Skin of body (tissue), 2 donors: ENCODE measurements at regions not wholly inside any gene's neighbourhood (a gene's known extent, or its start where the extent isn't known, plus 50 kb on each side); places are given as distances from the start of the nearest gene placed in this dataset. TPM values are rescaled to one million over a fixed set of nuclear protein-coding genes. Genes with fewer than 3 reads are reported as not detected.

ENCODE experiments used
- DNase-seq: peaks from one replicate; lab custom pipeline; 2025; lab: John Stamatoyannopoulos, UW
- small RNA-seq: library from RNA; depleted of rRNA; stranded (forward); fragments of <200 nt; gene quantifications from one replicate; pipeline ENCODE3, GENCODE V24; 2014; ENCODE audit warnings: low replicate concordance

DNA sequence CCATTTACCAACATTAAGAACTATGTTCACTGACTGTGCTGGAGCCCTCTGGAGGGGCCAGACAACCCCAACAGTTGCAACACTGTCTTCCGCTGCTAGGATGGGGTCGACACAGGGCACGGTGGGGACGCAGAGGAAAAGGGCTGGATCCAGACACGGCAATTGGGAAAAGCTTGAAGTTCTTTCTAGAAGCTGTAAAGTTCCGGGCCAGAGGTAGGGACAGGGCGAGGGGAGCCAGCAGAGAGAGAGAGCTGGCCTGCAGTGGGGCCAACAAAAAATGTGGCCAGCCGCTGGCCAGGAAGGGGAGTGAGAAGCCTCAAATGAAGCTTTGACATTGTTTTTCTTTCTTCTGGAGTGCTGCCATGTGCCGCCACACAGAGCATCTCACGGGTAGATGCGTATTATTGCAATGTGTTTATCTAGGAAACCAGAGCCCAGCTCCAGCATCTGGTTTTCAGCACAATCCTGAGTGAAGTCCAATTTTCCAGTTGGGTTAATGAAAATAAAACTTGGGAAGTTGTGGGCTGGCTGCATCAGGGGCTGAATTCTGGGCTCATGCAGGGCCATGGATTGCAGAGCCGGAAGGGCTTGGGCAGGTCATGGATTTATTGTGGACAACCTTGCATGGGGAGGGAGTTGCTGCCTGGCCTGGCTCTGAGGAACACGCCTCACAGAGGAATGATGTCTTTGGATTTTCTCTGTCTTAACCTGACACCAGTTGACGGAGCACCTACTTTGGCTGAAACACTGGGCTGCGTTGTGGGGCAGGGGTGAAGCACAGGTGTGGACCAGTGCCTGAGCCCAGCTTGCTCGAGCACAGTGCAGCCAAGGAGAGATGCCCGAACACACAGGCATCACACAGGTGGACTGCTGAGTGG, 67.6 kb upstream of the AMPD3 start:
- DNase-seq, result peak; percentile 87

DNA sequence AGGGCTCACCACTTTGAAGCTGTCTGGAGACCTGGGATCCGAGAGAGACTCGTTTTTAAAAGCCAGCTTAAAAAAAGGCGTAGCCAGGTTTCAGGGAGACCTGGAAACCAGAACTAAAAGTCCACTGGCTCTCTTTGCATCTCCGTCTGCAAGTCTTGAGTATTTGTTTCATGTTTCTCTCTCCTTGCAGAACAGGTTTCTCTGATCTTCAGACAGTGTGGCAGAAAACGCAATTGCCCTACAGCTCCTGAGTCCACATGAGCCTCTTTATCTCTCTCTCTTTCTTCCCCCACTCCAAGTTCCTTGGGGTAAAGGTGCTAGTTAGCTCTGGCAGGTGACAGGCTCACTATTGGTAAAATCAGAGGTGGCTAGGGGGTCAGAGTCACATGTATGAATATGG, 67.0 kb upstream of the AMPD3 start:
- DNase-seq, result no peak

DNA sequence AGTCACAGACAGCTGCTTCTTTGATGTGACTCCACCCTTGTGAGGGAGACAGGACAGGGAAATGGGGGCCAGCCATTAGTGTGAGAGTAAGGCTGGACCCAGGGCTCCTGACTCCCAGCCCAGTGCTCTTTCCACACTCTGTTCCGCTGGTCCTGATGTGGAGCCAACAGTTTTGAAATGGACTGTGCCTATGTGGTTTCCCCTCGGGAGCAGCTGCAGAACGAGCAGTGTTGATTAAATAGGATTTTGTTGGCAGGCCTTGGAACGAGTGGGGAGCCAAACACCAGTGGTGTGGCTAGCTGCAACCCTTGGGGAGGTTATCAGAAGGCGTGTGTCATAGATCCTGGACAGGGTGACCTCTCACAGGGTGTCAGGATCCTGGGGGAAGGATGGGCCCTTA, 66.5 kb upstream of the AMPD3 start:
- DNase-seq, result no peak

DNA sequence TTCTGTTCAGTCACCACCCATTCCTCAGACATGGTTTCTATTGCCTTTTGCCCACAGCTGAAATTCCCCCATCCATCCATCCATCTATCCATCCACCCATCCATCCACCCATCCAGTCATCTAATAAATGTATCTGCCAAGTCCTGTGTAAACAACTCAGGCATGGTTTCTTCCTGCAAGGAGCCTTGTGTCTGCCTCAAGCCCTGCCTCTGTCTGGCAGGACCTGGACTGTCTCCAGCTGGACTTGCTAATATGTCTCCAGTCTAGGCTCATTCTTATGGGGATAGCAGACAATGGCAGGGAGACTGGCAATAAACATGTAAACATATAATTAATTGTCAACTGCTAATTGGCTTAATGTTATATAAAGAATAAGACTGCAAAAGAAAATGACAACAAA, 64.7 kb upstream of the AMPD3 start:
- no peak for DNase-seq

DNA sequence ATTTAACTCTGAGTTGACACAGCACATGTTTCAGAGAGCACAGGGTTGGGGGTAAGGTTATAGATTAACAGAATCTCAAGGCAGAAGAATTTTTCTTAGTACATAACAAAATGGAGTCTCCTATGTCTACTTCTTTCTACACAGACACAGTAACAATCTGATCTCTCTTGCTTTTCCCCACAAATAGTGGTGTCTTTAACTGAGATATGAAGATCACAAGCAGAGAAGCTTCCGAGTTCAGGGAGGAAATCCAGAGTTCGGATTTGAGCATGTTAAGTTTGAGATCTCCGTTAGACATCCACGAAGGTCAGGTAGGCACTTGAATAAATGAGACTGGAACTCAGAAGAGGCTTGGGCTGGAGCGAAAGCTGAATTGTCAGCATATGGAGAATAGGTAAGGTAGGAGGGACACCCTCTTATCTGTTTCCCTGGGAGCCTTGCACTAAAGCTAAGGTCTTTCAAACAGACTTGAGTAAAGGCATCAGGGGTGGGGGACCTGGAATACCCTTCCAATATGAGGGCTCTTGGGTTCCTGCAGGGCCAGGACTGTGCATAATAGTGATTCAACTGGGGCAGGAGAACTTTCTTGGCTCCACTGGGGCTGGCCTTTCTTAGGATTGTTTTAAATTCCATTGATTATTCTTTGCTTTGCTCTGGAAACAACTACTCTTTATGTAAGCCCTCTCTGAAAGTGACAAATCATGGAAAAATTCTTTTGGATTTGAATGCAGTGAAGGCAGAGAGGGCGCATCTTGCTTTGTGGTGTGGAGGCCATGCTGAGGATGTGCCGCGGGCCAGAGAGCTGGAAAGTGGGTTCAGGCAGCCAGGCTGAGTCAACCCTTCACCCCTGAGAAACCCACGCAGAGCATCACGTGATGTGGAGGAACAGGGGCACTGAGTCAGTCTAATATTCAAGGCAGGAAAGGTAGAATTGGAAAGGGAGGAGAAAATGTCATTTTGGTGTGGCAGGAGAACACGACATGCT, 62.7 kb upstream of the AMPD3 start:
- DNase-seq, result no peak

DNA sequence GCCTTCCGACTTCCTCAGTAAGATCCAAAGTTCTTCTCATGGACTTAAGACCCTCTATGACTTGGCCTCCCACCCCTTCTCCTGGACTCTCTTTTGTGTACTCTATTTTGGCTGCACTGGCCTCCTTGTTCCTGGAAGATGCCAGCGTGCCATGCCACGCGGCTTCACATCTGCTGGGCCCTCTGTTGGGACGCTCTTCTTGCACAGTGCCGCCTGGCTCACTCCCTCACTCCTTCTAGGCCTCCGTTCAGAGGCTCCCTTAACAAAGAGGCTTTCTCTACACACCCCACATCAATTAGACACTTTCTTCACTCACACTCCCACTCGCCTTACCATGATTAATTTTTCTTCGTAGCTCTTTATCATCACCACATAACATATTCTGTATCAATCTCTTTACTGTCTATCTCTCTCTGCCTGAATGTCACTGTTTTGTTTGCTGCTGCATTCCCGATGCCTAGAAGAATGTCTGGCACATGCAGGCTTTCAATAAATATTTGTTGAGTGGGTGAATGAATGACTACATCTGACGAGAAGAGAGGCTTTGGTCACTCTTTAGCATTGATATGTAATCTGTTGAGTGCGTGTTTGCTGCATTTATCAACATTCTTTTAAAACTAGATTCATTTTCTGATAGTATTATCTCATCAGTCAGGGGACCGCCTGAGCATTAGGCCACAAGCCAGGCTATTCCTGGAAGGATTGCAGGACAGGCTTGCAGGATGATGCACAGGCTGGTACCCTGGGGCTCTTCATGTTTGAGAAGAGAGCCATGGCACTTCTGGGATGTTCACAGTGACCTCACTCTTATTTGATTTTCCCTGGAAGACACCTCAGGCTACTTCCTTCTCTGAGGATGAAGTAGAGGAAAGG, 60.6 kb upstream of the AMPD3 start:
- DNase-seq, result peak; percentile 29

DNA sequence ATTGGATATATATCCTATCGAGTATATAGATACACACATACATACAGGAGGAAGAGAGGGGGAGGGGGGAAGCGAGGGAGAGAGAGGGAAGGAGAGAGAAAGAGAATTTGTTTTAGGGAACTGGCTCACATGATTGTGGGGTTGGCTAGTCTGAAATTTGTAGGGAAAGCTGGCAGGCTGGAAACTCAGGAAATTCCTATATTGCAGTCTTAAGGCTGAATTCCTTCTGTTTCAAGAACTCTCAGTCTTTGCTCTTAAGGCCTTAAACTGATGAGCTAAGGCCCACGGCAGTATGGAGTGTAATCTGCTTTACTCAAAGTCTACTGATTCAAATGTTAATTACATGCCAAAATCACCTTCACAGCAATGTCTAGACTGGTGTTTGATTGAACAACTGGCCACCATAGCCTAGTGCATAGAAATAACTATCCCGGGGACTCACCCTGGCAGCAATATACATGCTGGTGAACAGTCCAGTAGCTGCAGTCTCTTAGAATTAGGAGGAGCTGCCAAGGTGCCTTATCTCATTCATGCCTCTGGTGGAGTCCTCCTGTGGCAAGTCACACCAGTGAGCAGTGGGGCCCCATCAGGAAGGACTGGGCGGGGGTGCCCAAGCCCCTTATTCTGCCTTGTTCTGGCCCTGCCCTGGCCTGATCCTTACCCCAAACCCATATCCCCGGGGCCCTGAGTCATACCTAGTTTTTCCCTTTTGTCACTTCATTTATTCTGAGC, 59.7 kb upstream of the AMPD3 start:
- DNase-seq, result no peak

DNA sequence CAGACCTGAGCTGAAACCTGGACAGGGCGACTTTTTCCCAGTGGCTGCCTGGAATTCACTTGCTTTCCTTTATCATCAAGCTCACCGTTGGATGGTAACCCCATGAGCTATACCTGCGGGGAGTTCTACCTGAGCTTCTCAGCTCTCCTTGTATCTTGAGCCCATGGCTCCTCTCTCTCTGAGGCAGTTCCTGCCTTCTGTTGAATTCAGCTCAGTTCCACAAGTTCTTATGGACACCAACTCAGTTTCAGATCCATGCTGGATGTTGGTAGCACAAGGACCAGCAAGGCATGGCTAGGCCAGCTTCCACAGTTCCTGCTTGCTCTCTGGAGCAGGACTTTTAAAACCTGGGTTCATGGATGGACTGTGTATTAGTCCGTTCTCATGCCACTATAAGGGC, 58.3 kb upstream of the AMPD3 start:
- no peak for DNase-seq

DNA sequence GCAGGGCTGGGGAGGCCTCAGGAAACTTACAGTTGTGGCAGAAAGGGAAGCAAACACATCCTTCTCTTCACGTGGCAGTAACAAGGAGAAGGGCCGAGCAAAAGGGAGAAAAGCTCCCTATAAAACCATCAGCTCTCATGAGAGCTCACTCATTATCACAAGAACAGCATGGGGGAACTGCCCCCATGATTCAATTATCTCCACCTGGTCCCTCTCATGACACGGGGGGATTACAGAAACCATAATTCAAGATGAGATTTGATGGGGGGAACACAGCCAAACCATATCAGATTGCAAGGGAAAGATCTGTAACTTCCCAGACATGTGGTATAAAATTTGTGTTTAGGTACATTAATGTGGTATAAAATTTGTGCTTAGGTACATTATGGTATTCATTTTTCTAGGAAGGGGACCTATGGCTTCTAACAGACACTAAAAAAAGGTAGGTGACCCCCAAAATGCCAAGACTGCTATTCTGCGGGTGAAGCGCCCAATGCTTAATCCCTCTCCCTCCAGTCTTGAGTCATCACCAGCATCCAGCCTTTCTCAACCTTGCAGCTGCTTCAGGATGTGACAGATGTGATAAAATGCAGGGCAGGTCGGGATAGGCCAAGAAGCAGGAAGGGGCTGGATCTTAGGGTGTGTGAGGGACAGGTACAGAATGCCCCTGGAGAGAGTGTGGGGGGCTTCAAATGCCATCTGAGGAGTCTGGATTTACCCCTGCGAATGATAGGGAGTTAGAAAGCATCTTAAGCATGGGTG, 57.7 kb upstream of the AMPD3 start:
- no peak for DNase-seq

DNA sequence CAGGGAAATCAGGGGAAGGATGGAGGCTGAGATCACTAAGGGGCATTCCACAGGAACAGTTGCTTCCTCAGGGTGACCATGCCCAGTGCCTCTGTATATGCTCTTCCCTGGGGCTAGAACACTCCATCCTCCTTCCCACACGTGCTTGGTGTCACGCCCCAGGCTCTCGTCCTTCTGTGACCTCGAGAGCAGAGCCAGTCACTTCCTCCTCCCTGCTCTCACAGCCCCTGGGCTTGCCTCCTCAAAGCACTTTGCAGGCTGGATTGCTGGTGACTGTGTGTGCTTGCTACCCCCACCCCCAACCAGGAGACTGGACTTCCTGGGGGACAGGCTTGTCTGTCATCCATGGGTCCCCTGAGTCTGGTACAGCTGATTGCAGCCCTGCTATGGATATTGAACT, 56.5 kb upstream of the AMPD3 start:
- DNase-seq, result no peak

DNA sequence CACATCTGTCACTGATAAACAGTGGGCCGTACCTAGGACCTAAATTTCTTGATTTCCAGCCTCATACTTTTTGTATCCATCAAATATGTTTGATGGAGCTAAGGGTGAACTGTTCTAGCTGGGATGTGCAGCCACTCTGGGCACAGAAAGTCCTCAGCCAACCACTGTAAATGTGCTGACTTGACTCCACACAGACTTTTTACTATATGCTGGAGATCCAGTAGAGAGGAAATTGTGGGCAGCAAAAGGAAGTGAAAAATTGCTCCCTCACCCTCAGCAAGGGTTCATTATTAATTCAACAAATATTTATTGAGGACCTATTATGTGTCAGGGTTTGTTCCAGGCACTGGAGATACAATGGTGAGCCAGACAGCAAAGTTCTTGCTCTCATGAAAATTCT, 54.2 kb upstream of the AMPD3 start:
- no peak for DNase-seq

DNA sequence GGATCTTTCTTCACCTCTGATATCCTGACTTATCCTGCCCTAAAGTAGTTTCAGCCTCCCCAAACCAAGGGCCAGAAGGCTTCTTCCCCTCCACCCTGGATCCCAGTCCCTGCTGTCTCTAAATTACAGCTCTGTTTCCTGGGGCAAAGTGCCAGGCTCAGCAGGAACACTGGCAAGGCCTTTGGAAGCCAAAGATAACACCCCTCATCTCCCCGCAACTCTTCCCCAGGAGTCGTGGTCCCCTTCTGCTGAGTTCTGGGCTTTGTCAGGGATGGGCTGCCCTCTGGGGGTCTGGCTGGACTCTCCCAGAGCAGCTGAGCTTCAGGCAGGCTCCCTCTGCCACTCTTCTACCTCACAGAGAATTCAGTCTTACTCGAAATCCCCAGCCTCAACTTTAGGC, 53.8 kb upstream of the AMPD3 start:
- no peak for DNase-seq

DNA sequence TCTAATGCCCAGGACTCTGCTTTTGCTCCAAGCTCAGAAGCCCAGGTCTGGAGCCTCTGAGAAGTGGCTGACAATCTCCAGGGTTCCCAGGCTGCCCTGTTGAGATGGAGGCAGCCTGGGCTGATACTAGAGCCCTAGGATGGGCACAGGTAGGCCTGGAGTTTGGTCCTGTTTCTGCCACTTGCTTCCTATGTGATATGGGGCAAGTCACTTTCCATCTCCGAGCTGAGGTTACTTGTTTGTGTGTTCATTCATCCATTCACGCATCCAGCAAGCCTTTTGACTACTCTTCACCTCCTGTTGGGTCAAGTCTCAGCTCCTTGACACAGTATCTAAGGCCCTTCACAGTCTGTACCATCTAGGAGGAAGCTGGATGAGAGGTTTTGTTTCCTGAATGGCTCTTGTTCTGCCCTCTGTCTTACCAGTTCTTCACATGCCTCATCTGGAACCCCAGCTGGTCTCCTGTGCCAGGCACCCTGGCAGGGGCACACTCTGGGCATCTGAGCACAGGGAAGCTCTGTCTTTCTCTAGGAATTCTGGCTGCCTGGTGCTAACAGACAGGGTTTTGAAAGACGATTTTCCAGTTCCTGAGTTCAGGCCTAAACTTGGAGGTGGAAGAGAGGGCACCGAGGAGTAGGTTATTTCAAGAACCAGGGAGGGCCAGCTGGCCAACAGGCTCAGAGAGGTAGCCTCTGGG, 53.2 kb upstream of the AMPD3 start:
- no peak for DNase-seq

Small RNA genes in the stretch of these regions (small RNA-seq; reads per million reads assigned to genes)
- gene RNU6ATAC33P, result not detected
